Right lobe of liver (tissue), 4 donors: ENCODE measurements at regions not wholly inside any gene's neighbourhood (a gene's known extent, or its start where the extent isn't known, plus 50 kb on each side); places are given as distances from the start of the nearest gene placed in this dataset.

Experiments
- POLR2A ChIP-seq: fragments of 450-650 bp; IDR thresholded peaks from one replicate; pipeline ENCODE4 v1.6.1; 2017; ENCODE audit warnings: antibody characterized with exemption, mild to moderate bottlenecking
- TF ChIP-seq, protein P1 (sequence below), 4 donors: fragments of 200-600 bp in 3 of 4; fragments of 450-650 bp in 1 of 4; IDR thresholded peaks; one replicate each; pipeline versions ENCODE4 v1.5.1 to v1.8.0; 2016 to 2022; ENCODE audit warnings: antibody characterized with exemption in 4 of 4, mild to moderate bottlenecking in 2 of 4
- donor health status: DM: no; HTN: no; CAD: no.
- donor health status: DM: no; HTN: no; CAD: no.
- donor health status: DM: no; HTN: yes; CAD: no.

DNA sequence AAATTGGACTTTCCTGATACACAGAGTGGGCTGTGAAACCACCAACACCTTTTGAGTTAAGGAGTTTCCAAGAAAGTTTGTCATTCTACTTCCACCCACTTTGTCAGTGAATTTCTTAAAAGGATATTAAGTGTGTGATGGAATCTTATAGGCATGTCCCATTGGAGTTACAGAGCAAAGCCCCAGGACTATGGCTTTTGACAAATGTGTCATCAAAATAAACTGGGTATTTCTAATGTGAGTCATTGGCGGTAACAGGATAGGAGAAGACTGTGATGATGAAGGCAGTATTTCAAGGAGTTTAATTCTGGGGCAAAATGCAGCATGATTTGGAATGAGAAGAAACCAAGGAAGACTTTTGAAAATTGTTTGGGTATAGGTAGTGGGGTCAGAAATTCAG, 1013.8 kb upstream of the EEF2KMT start:
- TF ChIP-seq, protein P1, sequence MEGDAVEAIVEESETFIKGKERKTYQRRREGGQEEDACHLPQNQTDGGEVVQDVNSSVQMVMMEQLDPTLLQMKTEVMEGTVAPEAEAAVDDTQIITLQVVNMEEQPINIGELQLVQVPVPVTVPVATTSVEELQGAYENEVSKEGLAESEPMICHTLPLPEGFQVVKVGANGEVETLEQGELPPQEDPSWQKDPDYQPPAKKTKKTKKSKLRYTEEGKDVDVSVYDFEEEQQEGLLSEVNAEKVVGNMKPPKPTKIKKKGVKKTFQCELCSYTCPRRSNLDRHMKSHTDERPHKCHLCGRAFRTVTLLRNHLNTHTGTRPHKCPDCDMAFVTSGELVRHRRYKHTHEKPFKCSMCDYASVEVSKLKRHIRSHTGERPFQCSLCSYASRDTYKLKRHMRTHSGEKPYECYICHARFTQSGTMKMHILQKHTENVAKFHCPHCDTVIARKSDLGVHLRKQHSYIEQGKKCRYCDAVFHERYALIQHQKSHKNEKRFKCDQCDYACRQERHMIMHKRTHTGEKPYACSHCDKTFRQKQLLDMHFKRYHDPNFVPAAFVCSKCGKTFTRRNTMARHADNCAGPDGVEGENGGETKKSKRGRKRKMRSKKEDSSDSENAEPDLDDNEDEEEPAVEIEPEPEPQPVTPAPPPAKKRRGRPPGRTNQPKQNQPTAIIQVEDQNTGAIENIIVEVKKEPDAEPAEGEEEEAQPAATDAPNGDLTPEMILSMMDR (IDR thresholded peaks at IDR 0.05) = no peak
- no peak for TF ChIP-seq POLR2A
